ENCODE measurements at regions not wholly inside any gene's neighbourhood (a gene's known extent, or its start where the extent isn't known, plus 50 kb on each side); places are given as distances from the start of the nearest gene placed in this dataset.

DNA sequence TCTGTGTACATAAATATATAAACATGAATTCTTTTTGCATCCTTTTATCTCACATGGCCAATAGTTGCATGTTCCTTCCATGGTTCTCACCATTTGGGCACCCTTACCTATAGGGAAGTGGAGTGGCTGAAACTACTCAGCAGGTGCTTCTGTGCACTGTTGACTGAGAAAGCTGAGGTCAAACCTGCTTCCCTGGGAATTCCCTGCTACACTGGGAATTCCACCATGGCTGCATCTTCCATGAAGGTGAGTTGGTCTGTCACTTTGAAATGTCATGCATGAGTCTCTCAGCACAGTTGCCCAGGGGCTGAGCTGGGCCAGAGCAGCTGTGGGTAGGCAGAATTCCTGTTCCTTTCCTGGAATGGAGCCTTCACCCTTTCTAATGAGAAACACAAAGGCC, 193.8 kb upstream of the PRSS16 start:
- DNase-seq, result no peak

GRCh38 chr6:27056615-27057014, 190.9 kb upstream of the PRSS16 start:
- DNase-seq, result no peak

DNA sequence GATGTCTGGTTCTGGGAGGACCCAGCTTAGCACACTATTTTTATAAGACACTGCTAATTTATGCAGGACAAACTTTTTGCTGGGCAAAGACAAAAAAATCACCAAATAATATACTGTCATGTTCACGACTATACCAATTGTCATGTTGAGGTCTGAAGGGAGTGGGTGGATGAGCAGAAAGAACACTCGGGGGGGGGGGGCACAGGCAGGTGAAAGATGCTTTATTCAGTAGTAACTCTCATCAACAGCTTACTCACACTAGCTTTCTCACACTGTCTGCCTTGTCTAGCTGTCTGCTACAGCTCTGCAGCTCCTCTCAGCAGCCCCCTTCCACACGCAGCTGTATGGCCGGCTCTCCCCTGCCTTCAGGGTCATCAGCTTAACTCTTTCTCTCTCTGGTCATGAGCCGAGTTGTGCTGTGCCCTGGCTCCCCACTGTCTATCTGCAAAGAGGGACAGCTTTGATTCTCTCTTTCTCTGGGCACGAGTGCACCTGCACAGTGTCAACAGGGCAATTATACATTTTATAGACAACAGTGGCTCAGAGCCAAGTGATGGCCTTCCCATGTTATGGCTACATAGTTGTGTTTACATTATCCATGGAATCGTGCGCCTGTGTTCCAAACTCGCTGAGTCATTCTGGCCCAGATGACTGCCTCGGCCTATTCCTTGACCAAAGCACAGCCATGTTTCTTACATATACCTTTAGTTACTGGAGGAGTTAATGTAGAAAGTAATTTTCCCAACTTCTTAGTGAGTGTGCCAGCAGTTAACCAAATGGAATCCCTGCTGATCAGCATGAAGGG, 187.7 kb upstream of the PRSS16 start:
- DNase-seq, result peak; percentile 91

DNA sequence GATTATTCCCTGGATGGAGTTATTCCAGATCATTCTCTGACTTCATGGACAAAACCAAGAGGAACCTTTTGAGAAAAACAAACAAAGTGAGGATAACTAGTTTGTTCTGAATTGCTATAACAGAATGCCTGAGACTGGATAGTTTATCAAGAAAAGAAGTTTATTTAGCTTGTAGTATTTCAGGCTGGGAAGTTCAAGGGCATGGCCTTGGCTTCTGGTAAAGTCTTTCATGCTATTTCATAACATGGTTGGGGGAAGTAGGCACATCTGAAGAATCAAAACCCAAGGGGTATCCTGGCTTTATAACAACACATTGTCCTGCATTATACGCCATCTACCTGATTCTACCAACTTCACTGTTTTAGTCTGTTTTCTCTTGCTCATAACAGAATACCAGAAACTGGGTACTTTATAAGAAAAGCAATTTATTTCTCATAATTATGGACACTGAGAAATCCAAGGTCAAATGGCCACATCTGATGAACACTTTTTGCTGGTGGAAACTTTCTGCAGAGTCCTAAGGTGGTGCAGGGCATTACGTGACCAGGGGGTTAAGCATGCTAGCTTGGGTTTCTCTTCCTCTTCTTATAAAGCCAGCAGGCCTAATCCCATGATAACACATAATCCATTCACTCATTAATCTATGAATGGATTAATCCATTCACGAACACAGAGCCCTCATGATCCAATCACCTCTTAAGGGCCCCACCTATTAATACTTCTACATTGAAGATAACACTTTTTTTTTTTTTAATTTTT, 186.1 kb upstream of the PRSS16 start:
- no peak for DNase-seq

DNA sequence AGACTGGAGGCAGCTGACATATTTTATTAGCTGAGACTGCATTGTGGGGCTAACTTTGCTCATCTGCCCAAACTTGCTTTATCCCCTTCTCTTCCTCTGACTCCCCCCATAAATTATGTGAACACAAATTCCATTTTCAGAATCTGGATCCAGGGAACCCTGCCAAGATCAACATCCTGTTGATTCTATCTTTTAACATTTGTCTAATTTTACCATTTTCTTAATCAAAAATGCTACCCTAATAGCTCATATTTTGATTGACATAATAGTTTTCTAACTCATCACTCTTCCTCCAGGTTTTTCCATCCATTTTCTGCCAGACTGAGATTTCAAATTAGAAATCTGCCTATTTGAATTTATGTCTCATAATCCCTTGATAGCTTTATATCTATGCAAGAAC, 184.7 kb upstream of the PRSS16 start:
- DNase-seq, result no peak

DNA sequence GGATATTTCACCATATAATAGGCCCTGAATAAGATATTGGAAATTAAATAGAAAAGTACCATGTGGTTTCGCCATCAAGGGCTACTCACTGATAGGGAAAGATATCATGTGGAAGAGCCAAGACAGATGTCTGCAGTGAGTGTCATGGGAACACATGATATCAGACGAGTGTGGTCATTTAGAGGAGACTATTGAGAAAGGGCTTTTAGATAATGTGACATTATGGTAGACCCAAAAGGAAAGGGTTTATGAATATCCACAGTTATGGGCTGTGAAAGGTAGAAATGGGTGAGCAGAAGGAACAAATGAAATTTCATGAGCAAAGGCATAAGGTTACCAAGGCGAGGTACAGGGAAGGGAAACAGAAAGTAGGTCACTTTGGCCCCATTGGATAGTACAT, 182.3 kb upstream of the PRSS16 start:
- no peak for DNase-seq

DNA sequence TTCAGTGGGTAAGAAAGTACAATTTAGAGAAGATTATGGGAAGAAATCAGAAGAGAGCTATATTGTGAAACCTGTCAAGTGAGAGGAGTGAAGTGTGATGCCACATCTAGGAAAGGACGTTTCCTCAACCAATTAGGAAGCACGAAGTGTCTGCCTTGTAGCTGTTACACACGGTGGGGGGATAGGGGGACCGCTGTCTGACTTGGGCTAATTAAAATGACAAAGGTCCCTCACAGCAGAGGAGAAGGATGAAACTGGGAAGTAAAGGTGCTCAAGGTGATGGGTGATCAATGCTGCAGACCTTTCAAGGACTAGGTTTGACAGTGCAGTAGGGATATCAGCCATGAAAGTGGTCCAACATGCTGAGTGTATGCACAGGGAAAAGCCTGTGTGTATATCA, 181.1 kb upstream of the PRSS16 start:
- no peak for DNase-seq

GRCh38 chr6:27066802-27067201, 180.7 kb upstream of the PRSS16 start:
- DNase-seq, result no peak

DNA sequence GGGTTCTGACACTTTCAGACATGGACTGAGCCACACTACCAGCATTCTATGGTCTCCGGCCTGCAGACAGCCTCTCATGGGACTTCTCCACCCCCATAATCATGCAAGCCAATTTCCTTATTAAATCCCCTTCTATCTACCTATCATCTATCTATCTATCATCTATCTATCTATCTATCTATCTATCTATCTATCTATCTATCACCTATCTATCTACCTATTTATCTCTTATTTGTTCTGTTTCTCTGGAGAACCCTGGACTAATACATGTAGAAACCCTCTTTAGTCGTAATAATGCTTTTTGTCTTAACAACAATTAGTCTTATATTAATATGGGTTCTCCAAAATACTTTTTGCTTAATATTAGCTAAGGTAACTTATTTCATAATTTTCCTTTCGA, 174.1 kb upstream of the PRSS16 start:
- DNase-seq, result no peak

GRCh38 chr6:27076116-27076515, 171.4 kb upstream of the PRSS16 start:
- DNase-seq, result no peak

DNA sequence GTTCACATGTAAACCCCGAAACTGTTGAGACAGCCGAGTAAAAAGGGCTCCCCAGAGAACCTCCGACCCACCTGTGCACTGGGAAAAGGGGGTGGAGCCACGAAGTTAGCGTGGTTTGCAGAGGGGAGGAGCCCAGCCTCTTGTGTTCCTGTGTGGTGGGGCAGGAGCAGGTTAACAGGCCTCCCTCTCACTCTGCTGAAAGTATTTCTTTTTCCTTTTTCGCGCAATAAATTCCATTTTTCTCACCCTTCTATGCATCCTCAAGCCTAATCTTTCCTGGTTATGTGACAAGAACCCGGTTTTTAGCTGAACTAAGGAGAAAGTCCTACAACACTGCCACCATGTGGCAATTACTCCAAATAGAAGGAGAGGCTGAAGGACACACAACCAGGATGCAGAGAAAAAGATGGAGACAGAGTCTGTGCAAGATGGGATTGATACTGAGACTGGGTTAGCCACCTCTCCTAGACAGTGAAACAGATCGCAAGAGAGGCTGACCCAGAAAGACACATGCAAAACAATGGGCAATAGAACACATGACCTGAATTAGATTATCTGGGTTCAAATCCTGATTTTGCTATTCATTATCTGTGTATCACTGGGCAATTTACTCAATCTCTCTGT, 168.7 kb upstream of the PRSS16 start:
- peak; percentile 86 for DNase-seq

- DNase-seq, result no peak
These were observed 166.3 kb upstream of the PRSS16 start for GRCh38 chr6:27081188-27081587.

GRCh38 chr6:27081931-27082330, 165.6 kb upstream of the PRSS16 start:
- DNase-seq, result no peak

GRCh38 chr6:27088068-27088467, 159.4 kb upstream of the PRSS16 start:
- DNase-seq, result no peak

- DNase-seq, result peak; percentile 65
These were observed 155.7 kb upstream of the PRSS16 start for GRCh38 chr6:27091661-27092315.

GRCh38 chr6:27092316-27092692, 155.2 kb upstream of the PRSS16 start:
- DNase-seq, result no peak

DNA sequence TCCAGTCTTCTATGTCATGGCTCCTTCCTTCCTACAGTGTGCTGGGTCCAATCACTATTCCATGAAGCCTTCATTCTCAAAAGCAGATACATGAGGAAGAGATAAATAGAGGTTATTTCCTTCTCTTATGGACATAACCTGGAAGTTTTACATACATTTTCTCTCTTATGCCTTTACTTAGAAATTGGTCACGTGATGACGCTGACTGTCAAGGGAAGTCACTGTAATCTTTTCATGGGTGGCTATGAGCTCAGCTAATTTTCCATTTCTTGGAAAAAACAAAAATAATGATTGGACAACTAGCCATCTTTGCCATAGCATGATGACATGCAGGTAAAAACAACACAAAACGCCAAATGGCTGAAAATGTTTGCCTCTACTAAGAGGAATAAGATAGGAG, 151.6 kb upstream of the PRSS16 start:
- DNase-seq, result no peak

DNA sequence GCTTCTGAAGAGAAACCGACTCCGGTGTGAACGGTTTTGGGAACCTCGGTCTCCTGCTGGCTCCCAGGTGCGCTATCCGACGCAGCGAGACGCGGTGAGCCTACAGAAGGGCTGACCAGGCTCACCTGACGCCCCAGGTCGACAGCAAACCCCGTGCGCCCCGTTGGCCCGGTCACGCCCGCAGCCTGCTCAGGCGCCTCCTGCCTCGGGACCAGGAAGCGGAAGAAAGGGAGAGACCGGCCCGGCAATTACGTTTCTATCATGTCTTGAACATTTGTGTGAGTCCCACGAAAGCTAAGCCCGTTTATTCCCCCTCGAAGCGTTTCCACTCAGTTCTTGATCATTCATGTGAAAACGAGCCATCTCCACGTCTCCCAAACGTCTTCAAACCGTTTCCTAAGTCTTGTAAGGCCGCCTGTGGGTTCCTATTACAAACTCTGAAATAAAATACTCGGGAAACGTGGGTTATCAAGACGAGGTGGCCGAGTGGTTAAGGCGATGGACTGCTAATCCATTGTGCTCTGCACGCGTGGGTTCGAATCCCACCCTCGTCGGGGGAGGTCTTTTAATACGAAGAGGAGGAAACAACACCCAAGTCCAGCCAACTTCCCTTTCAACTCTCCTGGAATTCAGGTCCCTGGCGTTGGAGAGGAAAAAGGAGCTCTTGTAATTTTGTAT, 150.5 kb upstream of the PRSS16 start:
- no peak for DNase-seq

GRCh38 chr6:27098956-27099355, 148.5 kb upstream of the PRSS16 start:
- DNase-seq, result no peak

- DNase-seq, result no peak
These were observed 146.6 kb upstream of the PRSS16 start for GRCh38 chr6:27100921-27101320.

DNA sequence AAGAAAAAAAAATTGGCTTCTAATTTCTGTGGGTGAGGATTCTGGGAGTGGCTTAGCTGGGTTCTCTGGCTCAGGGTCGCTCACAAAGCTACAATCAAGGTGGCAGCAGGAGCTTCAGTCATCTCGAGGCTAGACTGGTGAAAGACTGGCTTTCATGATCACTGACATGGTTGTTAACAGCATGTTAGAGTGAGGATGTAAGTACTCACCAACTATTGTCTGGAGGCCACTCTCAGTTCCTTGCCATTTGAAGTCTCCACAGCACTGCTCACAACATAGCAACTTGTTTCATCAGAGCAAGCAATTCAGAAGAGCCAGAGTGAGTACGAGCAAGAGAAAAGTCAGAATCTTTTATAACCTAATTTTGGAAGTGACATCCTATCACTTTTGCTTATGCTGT, 145.7 kb upstream of the PRSS16 start:
- no peak for DNase-seq

- DNase-seq, result no peak
These were observed 141.1 kb upstream of the PRSS16 start for GRCh38 chr6:27106382-27106781.

- DNase-seq, result no peak
These were observed 135.8 kb upstream of the PRSS16 start for GRCh38 chr6:27111743-27112142.

All from NCI-H345 (cell line).